Duodenal mucosa (tissue), 2 donors: ENCODE measurements at regions not wholly inside any gene's neighbourhood (a gene's known extent, or its start where the extent isn't known, plus 50 kb on each side); places are given as distances from the start of the nearest gene placed in this dataset.
"Not testable (repeated sequence)": the region's sequence is repeated elsewhere in the genome, so short reads cannot be mapped to it uniquely, and the experiment has no call there.

Experiments used
- H3K27ac ChIP-seq: one replicate; pipeline ENCODE4 v1.7.0; 2013; ENCODE audit warnings: low read depth, low read length
- H3K27me3 ChIP-seq, 2 donors: one replicate each; pipeline ENCODE4 v1.7.0; 2013; ENCODE audit warnings: low read length in 2 of 2, control low read depth in 1 of 2; ENCODE audit not compliant: insufficient read depth in 2 of 2, control insufficient read depth in 1 of 2
- H3K36me3 ChIP-seq, 2 donors: one replicate each; pipeline ENCODE4 v1.7.0; 2013; ENCODE audit warnings: low read length in 2 of 2, control low read depth in 1 of 2; ENCODE audit not compliant: insufficient read depth in 2 of 2, control insufficient read depth in 1 of 2
- H3K4me1 ChIP-seq, 2 donors: one replicate each; pipeline ENCODE4 v1.7.0; 2013; ENCODE audit warnings: low read length in 2 of 2, control low read depth in 1 of 2; ENCODE audit not compliant: insufficient read depth in 2 of 2, control insufficient read depth in 1 of 2
- H3K4me3 ChIP-seq, 2 donors: one replicate each; pipeline ENCODE4 v1.7.0; 2013; ENCODE audit warnings: low read length in 2 of 2, low read depth in 1 of 2
- H3K9ac ChIP-seq, 2 donors: one replicate each; pipeline ENCODE4 v1.7.0; 2013; ENCODE audit warnings: low read length in 2 of 2, low read depth in 1 of 2
- H3K9me3 ChIP-seq, 2 donors: one replicate each; pipeline ENCODE4 v1.7.0; 2013; ENCODE audit warnings: low read length in 2 of 2, control low read depth in 1 of 2; ENCODE audit not compliant: control insufficient read depth in 1 of 2

DNA sequence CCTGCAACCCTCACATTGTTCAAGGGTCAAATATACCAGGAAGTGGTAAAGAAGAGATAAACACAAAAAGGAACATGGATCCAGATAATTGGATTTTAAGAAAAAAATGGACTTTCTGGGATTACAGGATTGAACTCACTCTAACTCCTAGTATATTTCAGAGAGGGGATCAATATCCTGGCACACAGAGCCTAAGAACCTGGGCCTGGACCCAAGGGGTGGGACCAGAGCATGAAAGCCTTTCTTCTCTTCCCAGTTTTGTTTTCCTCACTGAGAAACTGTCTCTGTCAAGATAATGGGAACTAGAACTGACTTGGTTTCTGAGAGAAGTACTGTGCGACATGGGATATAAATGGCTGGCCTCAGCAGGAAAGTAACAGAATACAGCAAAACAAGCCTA is 422.8 kb upstream of the STXBP6 start:
- H3K36me3 ChIP-seq: no peaks in the 10 kb centered on the region
- H3K27ac ChIP-seq: no peak overlapping the region
- H3K9me3 ChIP-seq: peaks cover 2 to 5% of the 10 kb centered on the region in 2 donors
- no peak overlapping the region for H3K9ac ChIP-seq
- H3K4me3 ChIP-seq: no peak overlapping the region
- no peaks in the 10 kb centered on the region for H3K27me3 ChIP-seq
- H3K4me1 ChIP-seq: no peaks in the 10 kb centered on the region

DNA sequence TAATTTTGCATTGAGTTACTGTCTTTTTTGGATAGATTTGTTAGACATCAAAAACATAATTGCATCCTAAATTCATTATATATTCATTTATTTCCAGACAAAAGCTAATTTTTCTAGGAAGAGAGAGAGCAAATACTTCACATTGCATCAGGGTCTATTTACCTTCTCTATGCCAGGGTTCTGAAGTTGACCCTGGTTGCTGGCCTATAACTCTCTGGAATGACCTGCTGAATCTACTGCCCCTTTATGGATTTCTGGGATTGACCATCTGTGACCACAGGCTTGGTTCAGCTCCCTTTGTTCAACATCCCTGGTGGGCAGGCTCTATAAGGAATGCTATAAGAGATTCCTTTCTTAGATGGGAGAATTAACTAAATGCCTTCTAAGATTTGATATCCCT is 414.8 kb upstream of the STXBP6 start:
- Histone ChIP-seq H3K27ac (no peak overlapping the region), H3K9me3 (no peaks in the 10 kb centered on the region), H3K36me3 (no peaks in the 10 kb centered on the region), H3K4me3 (no peak overlapping the region), H3K4me1 (no peaks in the 10 kb centered on the region), H3K27me3 (no peaks in the 10 kb centered on the region), H3K9ac (no peak overlapping the region)

DNA sequence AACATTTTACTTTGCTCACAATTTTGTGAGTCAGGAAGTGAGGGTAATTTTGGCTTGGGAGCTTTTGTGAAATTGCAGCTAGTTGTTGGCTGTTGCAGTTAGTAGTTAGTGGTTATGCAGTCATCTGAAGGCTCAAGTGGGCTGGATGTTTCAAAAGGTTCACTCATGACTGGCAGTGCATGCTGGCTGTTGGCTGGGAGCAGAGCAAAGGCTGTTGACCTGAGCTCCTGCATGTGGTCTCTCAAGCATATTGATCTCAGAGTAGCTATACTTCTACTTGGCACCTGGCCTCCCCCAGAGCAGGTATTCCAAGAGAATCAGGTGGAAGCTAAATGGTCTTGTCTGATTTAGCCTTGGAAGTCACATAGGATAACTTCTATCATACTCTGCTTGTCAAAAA is 414.1 kb upstream of the STXBP6 start:
- no peaks in the 10 kb centered on the region for H3K4me1 ChIP-seq
- H3K27ac ChIP-seq: no peak overlapping the region
- H3K27me3 ChIP-seq: no peaks in the 10 kb centered on the region
- H3K9ac ChIP-seq: no peak overlapping the region
- no peaks in the 10 kb centered on the region for H3K9me3 ChIP-seq
- no peaks in the 10 kb centered on the region for H3K36me3 ChIP-seq
- H3K4me3 ChIP-seq: no peak overlapping the region

DNA sequence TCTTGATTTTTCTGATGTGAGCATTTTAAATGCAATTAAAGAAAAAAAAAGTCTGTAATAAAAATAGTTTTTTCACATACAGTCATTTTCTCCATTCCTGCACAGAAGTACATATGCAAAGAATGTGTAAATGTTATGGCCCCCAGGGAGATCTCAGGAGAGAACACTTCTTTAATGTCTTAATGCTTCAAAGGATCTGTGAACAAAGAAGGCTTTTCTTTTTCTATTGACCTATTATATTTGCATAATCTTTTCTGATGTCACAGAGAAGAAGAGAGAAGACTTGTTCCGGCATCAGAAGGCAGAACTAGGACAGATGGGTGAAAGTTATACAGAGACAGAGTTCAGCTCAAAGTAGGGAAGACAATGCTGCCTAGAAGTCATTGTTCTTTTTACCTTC is 413.5 kb upstream of the STXBP6 start:
- no peaks in the 10 kb centered on the region for H3K4me1 ChIP-seq
- no peak overlapping the region for H3K27ac ChIP-seq
- no peaks in the 10 kb centered on the region for H3K27me3 ChIP-seq
- H3K4me3 ChIP-seq: no peak overlapping the region
- H3K36me3 ChIP-seq: no peaks in the 10 kb centered on the region
- H3K9me3 ChIP-seq: no peaks in the 10 kb centered on the region
- no peak overlapping the region for H3K9ac ChIP-seq

DNA sequence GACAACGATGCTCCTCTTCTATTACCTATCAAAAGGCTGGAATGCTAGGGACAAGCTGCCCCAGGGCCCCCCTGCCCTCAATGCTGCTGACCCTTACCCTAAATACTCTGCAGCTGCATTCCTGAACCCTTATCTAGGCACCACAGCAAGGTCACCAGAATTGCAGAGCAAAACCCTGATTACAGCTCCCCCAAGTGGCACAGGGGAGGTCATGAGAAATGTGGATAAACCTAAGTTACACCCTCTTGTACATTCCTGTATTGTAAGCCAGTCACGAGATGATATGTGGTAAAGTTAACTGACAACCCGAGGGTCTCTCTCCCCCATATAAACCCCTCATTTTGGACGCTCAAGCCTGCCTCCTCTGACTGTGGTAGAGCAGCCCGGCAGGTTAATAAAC is 411.8 kb upstream of the STXBP6 start:
- Histone ChIP-seq H3K36me3 (no peaks in the 10 kb centered on the region), H3K9me3 (no peaks in the 10 kb centered on the region), H3K9ac (no peak overlapping the region), H3K27me3 (no peaks in the 10 kb centered on the region), H3K4me1 (no peaks in the 10 kb centered on the region), H3K27ac (no peak overlapping the region), H3K4me3 (no peak overlapping the region)

DNA sequence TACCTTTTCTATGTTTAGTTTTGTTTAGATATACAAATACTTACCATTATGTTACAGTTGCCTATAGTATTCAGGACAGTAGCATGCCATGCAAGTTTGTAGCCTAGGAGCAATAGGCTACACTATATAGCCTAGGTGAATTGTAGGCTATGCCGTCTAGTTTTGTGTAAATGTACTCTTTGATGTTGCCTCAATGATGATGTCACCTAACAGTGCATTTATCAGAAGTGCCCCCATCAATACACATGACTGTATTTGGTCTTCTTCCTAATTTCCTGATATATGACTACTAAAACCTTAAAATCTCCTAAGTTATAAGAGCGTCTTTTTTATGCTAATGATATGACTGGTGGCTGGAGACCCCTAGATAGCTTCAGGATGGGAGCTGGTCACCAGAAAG is 394.4 kb upstream of the STXBP6 start:
- Histone ChIP-seq H3K4me3 (no peak overlapping the region), H3K4me1 (no peaks in the 10 kb centered on the region), H3K36me3 (no peaks in the 10 kb centered on the region), H3K27me3 (no peaks in the 10 kb centered on the region), H3K9ac (no peak overlapping the region), H3K9me3 (no peaks in the 10 kb centered on the region), H3K27ac (no peak overlapping the region)

DNA sequence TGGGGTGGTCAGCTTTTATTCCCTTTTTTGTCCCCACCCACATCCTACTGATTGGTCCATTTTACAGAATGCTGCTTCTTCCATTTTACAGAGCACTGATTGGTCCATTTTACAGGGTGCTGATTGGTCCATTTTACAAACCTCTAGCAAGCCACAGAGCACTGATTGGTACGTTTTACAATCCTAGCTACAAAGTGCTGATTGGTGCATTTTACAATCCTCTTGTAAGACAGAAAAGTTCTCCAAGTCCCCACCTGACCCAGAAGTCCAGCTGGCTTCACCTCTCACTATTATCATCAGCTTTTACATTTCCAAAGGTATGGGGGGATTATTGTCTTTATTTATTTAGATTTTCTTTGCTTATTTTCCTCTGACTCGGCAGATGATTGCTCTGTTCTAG is 390.4 kb upstream of the STXBP6 start:
- not testable (repeated sequence) for H3K36me3 ChIP-seq, H3K4me1 ChIP-seq, H3K27ac ChIP-seq, H3K27me3 ChIP-seq, H3K9ac ChIP-seq, H3K4me3 ChIP-seq, H3K9me3 ChIP-seq

DNA sequence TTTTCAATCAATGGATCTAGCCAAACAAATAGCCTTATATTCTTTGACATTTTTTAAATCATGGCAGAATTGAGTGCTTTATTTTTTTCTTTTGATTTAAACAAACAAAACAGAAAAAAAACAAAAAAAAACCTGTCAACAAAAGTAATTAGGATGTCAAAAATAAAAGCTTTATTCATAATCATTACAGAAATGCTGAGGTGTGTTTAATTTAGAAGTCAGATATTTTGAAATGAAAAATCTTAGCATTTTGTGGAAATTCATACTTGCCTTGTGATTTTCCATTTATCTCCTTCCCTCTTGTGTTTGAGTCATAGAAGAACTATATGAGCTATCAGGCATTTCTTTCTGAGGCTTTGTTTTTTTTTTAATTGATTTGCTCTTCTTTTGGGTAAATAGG is 387.0 kb upstream of the STXBP6 start:
- Histone ChIP-seq H3K9me3 (no peaks in the 10 kb centered on the region), H3K4me3 (no peak overlapping the region), H3K36me3 (no peaks in the 10 kb centered on the region), H3K9ac (no peak overlapping the region), H3K27ac (no peak overlapping the region), H3K27me3 (no peaks in the 10 kb centered on the region), H3K4me1 (no peaks in the 10 kb centered on the region)

DNA sequence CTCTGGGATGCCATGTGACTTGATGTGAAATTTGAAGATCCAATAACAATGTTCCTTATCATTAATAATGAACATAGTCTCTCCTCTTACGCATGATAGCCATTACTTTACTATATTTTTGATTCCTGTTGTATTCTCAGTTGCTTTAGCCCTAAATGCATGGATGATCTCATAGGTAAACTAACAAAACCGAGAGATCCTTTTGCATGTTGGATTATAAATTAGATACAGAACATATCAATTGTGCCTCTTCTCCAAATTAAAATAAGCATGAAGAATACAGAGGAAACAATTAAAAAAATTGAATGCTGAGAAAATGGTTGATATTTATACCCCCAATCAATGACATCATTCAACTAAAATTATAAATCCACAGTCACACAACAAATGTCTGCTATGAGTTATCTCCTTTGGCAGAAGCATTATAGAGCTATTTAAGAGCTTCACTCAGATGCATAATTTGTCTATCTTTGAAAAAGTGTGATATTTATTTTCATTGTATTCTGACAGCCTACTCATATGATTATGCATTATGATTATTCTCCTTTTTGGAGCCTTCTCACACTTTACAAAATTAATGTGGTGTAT is 386.4 kb upstream of the STXBP6 start:
- Histone ChIP-seq H3K4me1 (no peaks in the 10 kb centered on the region), H3K9ac (no peak overlapping the region), H3K9me3 (no peaks in the 10 kb centered on the region), H3K27ac (no peak overlapping the region), H3K27me3 (no peaks in the 10 kb centered on the region), H3K36me3 (no peaks in the 10 kb centered on the region), H3K4me3 (no peak overlapping the region)

DNA sequence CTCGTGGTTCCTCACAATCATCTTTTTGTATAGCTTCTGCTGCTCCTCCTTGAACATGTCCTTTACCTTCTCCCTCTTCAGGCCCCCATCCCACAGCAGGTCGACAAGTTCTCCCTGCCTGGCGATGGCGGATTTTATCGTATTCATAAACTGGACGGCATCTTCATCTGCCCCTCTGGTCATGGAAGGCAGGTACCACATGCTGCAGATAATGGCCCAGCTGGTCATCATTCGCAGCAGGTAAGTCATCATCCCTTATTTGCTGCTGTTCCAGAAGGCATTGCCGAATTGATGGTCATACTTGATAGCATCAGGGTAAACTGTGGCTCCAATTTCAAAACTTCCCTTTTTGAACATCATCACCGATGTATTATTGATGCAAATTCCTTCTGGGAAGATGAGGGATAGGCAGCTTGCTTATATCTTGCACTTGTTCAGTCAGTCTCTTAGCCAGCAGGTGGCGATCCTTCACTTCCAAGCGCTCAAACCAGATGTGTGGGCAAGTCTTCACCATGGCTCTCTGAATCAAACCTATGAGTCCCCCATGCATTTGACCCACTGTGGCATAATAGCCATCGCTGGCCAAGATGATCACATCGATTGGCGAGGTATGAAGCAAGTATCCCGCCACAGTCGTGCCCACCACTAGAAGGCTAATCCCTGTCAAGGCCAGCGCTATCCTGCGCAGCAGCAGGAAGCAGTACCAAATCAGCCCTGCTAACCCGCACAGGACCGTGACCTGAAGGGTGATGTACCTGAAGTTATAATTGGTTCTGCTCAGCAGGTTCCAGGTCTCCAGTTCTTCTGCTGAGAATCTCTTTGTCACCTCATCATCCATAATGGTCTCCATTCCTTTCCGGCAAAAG is 381.5 kb upstream of the STXBP6 start:
- Histone ChIP-seq H3K36me3 (no peaks in the 10 kb centered on the region), H3K4me1 (no peaks in the 10 kb centered on the region), H3K27ac (no peak overlapping the region), H3K9ac (no peak overlapping the region), H3K4me3 (no peak overlapping the region), H3K9me3 (peaks cover 0 to 4% of the 10 kb centered on the region in 2 donors), H3K27me3 (no peaks in the 10 kb centered on the region)
